ENCODE measurements at regions not wholly inside any gene's neighbourhood (a gene's known extent, or its start where the extent isn't known, plus 50 kb on each side); places are given as distances from the start of the nearest gene placed in this dataset.
A peak's percentile ranks its signal among the peaks of the same experiment; 100 is the strongest.
"Not testable (repeated sequence)": the region's sequence is repeated elsewhere in the genome, so short reads cannot be mapped to it uniquely, and the experiment has no call there.

DNA sequence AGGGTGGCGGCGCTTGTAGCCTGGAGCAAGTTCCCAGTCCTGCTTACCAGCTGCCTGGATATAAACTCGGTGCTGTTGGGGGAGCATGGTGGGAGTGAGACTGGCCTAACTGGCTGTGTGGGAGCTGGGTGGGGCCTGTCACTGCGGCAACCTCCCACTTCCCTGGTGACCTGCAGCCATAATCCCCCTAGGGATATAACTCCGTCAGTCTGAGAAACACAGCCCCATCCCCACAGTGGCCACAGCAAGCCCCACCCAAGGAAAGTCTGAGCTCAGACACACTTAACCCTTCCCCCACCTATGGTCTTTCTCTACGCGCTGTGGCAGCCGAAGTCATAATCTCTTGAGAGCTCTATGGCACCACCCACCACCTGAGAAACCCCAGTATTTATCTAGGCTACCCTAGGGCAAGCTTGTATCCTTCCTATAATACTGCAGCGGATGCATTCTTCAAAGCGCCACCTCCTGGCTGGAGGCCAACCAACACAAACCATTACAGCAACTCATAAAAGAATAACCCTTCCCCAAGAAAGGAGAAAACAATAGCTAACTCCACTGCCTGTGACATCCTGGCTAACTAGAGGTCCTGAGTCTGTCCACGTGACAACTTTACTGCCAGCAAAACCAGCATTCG is 57.4 kb downstream of the ZNF648 start:
- no peak for DNase-seq (ENCODE audit: low spot score)

- DNase-seq (ENCODE audit: low spot score): peak; percentile 43
Measured at GRCh38 chr1:182003025-182003725, 58.3 kb downstream of the ZNF648 start.

- no peak for DNase-seq (ENCODE audit: low spot score)
Measured at GRCh38 chr1:182002570-182002969, 58.9 kb downstream of the ZNF648 start.

GRCh38 chr1:181998858-181999257 is 62.7 kb downstream of the ZNF648 start:
- no peak for DNase-seq (ENCODE audit: low spot score)

DNA sequence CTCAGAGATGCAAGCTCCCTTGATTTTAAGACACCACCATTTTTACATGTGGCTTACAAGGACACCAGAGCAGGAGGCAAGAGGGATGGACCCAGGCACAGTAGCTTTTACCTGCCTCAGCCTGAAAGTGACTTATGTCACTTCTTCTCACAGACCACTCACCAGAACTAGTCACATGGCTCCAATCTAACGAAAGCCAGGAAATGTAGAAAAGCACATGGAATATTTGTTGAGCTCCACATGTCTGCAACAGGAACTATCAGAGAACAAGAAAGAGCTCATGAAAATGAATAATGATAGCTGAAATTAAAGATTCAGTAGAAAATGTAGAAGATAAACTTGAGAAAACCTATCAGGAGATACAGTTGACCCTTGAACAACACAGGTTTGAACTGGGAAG is 69.4 kb downstream of the ZNF648 start:
- no peak for DNase-seq (ENCODE audit: low spot score)

GRCh38 chr1:181990728-181991127 is 70.8 kb downstream of the ZNF648 start:
- no peak for DNase-seq (ENCODE audit: low spot score)

DNA sequence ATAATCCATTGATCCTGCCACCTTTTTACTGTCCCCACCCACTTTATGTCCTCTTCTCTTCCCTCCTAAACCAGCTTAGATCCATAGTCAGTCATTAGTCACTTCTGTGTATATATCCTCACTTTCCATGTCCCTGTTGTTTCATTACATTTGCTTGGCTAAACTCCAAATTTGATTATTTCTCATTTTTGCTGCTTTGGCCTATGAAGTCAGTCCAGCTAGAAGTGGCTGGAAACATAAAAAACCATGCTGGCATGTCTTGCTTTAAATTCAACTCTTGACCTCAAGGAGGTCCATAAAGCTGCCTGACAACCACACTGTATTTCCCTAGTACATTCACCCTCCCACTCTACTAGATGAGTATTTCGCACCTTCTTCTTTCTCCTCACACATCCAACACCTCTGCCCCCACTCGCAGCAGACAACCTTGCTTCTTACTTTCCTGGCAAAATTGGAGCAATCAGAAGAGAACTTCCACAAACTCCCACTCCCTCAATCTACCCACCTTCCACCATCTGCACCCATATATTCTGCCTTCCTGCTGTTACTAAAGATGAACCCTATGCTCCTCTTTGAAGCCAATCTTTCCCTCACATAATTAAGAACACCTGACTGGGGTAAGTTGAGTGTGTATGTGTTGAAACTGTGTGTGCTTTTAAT is 72.1 kb downstream of the ZNF648 start:
- DNase-seq (ENCODE audit: low spot score): peak; percentile 34

DNA sequence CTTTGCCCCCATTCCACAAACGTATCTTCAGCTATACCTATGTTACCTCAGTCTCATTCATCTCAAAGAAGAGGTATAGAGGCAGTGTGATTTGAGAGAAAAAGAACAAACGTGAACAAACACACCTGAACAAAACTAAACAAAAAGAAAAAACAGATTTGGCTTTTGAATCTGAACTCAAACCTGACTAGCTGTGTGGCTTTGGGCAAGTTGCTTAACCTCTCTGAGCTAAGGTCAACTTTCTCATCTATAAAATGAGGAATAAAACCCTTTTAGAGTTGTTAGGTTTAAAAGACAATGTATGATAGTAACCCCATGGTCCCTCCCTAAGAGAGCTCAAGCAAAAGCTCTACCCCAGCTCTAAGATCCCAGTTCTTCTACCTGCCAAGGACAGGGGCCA is 73.5 kb downstream of the ZNF648 start:
- no peak for DNase-seq (ENCODE audit: low spot score)

GRCh38 chr1:181987334-181987895 is 74.1 kb downstream of the ZNF648 start:
- no peak for DNase-seq (ENCODE audit: low spot score)

DNA sequence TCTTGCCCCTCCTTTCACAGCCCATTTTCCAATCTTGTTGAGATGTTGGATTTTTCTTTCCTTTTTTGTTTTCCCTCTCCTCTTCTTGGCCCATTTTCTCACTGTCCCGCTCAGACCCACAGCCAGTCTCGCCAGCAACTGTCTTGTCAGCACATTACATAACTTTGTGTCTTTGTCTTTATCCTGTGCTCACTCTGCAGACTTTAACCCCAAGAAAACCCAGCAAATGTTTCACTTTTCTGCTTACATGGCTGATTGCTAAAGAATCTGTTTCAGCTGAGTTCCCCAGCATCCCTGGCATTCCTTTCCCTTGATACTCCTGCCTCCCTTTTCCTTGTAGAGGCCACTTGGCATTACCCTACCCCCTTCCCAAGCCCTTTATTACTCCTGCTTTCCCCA is 74.6 kb downstream of the ZNF648 start:
- no peak for DNase-seq (ENCODE audit: low spot score)

- peak; percentile 23 for DNase-seq (ENCODE audit: low spot score)
Measured at GRCh38 chr1:181985936-181986906, 75.3 kb downstream of the ZNF648 start.

DNA sequence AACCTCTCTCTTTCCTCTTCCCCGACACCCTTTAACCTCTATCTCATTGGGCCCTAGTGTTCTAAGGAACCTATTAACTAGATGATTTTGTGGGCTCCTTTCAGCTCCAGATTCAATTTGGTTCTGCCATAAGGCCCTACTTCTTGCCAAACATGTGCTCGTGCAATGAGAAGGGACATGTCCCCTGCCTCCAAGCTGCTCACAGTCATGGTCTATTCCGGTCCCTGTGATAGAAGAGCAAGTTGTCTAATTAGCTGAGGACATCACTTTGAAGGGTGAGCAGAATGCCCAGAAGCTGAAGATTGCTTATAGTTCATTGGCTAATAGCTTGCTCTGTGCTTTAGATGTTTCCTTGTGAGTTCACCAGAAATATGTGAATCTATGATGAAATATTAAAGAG is 76.2 kb downstream of the ZNF648 start:
- no peak for DNase-seq (ENCODE audit: low spot score)

- DNase-seq (ENCODE audit: low spot score): peak; percentile 18
Measured at GRCh38 chr1:181984006-181984405, 77.5 kb downstream of the ZNF648 start.

DNA sequence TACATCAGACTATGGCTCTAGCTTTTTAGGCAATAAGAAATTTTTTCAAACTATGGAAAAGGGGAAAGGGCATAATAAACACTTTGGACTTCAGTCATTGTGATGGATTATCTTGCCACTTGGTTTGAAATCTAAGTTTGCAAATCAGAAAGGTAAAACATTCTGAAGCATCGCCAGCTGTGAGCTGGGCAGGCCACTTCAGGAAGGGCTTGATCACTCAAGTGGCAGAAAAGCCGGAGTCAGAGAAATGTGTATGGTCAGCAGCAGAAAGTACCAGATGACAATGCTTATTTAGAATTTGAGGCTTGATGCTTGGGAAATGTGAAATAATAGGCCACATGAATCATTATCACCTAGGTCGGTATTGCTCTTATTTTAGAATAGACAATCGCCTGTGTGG is 79.7 kb downstream of the ZNF648 start:
- DNase-seq (ENCODE audit: low spot score): no peak

DNA sequence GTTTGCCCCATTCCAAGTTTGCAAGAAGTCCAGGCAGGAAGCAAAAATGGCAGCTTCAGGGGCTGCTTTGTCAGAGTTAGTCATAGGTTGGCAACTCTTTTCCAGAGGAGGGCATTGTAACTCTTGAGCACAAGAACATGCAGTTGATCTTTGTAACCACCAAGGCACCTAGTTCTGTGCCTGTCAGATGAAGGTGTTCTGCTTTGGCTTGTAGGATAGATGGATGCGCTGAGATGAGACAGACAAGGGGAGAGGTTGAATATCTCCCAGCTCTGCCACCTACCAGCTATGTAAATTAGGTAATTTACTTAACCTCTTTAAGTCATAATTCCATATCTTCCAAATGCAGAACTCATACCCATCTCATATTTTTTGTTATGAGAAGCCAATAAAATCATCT is 89.3 kb downstream of the ZNF648 start:
- no peak for DNase-seq (ENCODE audit: low spot score)

GRCh38 chr1:181971424-181971823 is 90.1 kb downstream of the ZNF648 start:
- no peak for DNase-seq (ENCODE audit: low spot score)

DNA sequence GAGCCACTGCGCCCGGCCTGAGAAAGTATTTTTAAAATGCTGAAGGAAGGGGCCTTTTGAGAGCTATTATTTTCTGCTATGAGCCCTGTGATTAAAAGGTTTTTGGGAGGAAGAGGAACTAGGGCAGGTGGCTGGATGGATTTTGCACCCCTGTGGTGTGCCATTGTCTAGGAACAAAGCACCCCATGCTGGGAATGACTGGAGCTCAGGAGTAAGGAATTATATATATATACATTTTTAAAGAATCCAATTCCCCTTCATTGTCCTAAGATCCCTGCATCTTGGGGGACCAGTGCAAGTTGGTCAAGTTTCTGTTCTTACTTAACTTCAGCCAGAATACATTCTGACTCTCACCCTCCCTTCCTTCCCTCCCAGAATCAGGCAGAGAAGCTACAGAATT is 91.6 kb downstream of the ZNF648 start:
- DNase-seq (ENCODE audit: low spot score): no peak

- not testable (repeated sequence) for DNase-seq (ENCODE audit: low spot score)
Measured at GRCh38 chr1:181954696-181955095, 106.8 kb downstream of the ZNF648 start.

GRCh38 chr1:181954178-181954577 is 107.3 kb downstream of the ZNF648 start:
- DNase-seq (ENCODE audit: low spot score): not testable (repeated sequence)

DNA sequence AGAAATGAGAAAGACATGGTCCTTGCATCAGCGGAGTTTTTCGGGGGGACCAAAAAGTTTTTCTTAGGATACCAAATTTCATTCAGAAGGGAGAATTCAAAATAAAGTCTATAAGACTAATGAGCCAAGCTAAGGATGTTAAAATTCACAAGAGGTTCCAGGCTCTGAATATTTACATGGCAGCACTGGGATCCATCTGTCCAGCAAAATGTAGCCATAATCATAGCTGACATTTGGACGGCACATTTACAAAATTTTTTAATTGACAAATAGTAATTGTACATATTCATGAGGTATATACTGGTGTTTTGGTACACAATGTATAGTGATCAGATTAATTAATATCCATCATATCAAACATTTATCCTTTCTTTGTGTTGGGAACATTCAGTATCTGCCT is 107.9 kb downstream of the ZNF648 start:
- no peak for DNase-seq (ENCODE audit: low spot score)

DNA sequence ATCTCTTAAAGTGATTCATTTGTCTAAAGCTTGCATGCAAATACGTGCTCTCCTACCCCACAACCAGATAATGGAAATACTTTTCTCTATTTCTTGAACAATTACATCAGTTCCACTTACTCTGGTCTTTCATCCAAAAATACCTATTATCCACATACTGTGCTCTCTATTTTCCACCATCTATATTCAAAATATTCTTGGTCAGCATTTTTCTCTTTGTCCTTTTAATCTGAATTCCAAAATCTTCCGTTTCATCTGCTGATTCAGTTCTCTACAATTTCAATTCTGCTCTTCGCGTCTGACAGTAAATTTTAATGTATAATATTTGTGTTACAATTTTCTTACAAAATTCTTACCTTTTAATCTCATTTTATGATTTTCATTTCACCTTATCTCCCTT is 110.3 kb downstream of the ZNF648 start:
- DNase-seq (ENCODE audit: low spot score): no peak

DNA sequence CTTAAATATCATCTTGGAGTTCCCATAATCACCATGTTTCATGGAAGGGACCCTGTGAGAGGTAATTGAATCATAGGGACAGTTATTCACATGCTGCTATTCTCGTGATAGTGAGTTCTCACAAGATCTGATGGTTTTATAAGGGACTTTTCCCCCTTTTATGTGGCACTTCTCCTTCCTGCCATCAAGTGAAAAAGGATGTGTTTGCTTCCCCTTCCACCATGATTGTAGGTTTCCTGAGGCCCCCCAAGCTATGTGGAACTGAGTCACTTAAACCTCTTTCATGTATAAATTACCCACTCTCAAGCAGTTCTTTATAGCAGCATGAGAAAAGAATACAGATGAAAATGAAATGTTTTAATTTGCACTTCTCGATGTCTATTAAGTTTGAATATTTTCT is 112.0 kb downstream of the ZNF648 start:
- DNase-seq (ENCODE audit: low spot score): no peak
